HUDEP-2 (cell line): ENCODE measurements at regions not wholly inside any gene's neighbourhood (a gene's known extent, or its start where the extent isn't known, plus 50 kb on each side); places are given as distances from the start of the nearest gene placed in this dataset.
"Not testable (repeated sequence)": the region's sequence is repeated elsewhere in the genome, so short reads cannot be mapped to it uniquely, and the experiment has no call there.

Experiments used
- DNase-seq, 76 experiments: peaks; one replicate each; lab custom pipeline; 2025; ENCODE audit not compliant: unreplicated experiment in 76 of 76; lab: John Stamatoyannopoulos, UW

GRCh38 chr2:134056173-134056572, 197.7 kb upstream of the MGAT5 start:
- no peak for DNase-seq

GRCh38 chr2:134061066-134061465, 192.8 kb upstream of the MGAT5 start:
- DNase-seq, result not testable (repeated sequence)

- DNase-seq, result not testable (repeated sequence)
Observed at GRCh38 chr2:134062235-134062634, 191.6 kb upstream of the MGAT5 start.

- not testable (repeated sequence) for DNase-seq
Observed at GRCh38 chr2:134063916-134064315, 190.0 kb upstream of the MGAT5 start.

- no peak for DNase-seq
Observed at GRCh38 chr2:134070281-134070741, 183.6 kb upstream of the MGAT5 start.

GRCh38 chr2:134072341-134072740, 181.5 kb upstream of the MGAT5 start:
- DNase-seq, result no peak

- DNase-seq, result no peak
Observed at GRCh38 chr2:134073023-134073422, 180.8 kb upstream of the MGAT5 start.

- DNase-seq, result no peak
Observed at GRCh38 chr2:134074619-134075018, 179.3 kb upstream of the MGAT5 start.

- no peak for DNase-seq
Observed at GRCh38 chr2:134075204-134075603, 178.7 kb upstream of the MGAT5 start.

- no peak for DNase-seq
Observed at GRCh38 chr2:134078354-134078753, 175.5 kb upstream of the MGAT5 start.

- DNase-seq, result no peak
Observed at GRCh38 chr2:134079373-134079772, 174.5 kb upstream of the MGAT5 start.

- no peak for DNase-seq
Observed at GRCh38 chr2:134080386-134081089, 173.3 kb upstream of the MGAT5 start.

GRCh38 chr2:134081238-134081938, 172.5 kb upstream of the MGAT5 start:
- no peak for DNase-seq

GRCh38 chr2:134083548-134083947, 170.3 kb upstream of the MGAT5 start:
- DNase-seq, result no peak

GRCh38 chr2:134086594-134087219, 167.2 kb upstream of the MGAT5 start:
- DNase-seq, result no peak

- DNase-seq, result no peak
Observed at GRCh38 chr2:134087371-134087921, 166.4 kb upstream of the MGAT5 start.

GRCh38 chr2:134089454-134089853, 164.4 kb upstream of the MGAT5 start:
- no peak for DNase-seq

GRCh38 chr2:134097740-134098139, 156.1 kb upstream of the MGAT5 start:
- no peak for DNase-seq

GRCh38 chr2:134098321-134098720, 155.6 kb upstream of the MGAT5 start:
- no peak for DNase-seq

GRCh38 chr2:134099273-134099672, 154.6 kb upstream of the MGAT5 start:
- no peak for DNase-seq

GRCh38 chr2:134103196-134103595, 150.7 kb upstream of the MGAT5 start:
- DNase-seq, result no peak
